NCI-H128 (cell line): ENCODE measurements at regions not wholly inside any gene's neighbourhood (a gene's known extent, or its start where the extent isn't known, plus 50 kb on each side); places are given as distances from the start of the nearest gene placed in this dataset.

ENCODE experiments used
- DNase-seq: peaks from one replicate; lab custom pipeline; 2025; ENCODE audit not compliant: unreplicated experiment; lab: John Stamatoyannopoulos, UW

DNA sequence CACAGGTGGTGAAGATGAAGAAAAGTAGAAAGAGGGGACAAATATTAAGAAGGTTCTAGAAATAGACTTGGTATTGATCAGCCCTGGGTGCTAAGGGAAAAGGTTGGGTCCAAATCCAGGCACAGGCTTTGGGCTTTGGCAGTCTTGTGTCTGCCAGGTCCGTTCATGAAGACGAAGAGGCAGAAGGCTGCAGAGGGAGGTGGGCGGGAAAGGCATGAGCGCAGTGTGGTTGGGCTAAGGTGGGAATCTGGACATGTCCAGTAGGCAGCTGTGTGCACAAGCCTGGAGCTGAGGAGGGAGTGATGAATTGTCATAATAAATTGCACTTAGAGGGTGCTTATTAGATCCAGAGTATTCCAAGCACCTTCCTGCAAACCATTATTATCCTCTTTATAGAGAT, 105.7 kb upstream of the TEX51 start:
- DNase-seq: no peak

DNA sequence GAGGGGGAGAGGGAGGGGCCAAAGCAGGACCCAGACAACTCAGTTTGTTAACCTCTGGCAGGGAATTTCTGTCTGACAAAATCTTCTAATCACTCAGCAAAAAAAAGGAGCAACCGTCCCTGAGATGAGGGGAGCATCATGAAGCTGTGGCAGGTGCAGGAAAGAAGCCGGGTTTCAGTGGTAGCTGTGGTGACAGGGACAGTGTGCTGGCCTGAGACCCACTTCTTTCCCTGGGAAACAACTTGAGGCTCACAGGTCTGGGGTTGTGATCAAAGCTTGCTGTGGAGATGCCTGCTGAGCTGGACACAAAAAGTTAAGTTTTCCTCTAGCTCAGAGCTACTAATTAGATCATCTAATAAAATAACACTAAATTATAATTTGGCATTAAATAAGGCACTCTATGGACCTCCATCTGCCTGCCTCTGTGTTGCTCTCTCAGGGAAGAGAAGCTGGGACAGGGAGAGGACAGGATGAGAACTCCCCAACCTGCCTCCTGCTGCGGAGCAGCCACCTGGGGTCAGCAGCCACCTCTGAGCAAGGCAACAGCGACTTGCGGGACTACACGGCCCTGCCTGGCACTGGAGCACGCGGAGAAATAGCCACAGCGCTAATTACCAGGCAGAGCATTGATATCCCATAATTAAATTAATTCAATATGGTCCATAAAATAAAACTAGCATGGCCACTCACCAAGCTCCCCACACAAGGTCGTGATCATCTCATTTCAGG, 104.6 kb upstream of the TEX51 start:
- DNase-seq: no peak

DNA sequence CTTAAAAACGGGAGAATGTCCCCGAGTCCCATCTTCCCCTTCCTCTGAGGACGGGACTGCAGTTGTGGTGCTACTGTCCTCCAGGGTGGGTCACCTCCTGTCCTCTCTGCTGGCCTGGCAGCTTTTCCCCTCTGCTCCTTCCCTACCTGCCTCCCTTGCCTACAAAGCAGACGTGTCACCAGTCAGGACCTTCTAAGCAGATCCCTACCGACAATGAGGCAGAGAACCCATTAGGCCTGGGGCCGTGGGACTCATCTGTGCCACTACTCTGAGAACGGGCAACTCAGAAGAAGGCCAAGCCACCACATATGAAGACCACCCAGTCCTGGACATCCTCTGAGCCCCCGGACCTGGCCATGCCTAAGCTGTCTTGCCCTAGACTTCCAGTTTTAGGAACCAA, 103.0 kb upstream of the TEX51 start:
- no peak for DNase-seq

DNA sequence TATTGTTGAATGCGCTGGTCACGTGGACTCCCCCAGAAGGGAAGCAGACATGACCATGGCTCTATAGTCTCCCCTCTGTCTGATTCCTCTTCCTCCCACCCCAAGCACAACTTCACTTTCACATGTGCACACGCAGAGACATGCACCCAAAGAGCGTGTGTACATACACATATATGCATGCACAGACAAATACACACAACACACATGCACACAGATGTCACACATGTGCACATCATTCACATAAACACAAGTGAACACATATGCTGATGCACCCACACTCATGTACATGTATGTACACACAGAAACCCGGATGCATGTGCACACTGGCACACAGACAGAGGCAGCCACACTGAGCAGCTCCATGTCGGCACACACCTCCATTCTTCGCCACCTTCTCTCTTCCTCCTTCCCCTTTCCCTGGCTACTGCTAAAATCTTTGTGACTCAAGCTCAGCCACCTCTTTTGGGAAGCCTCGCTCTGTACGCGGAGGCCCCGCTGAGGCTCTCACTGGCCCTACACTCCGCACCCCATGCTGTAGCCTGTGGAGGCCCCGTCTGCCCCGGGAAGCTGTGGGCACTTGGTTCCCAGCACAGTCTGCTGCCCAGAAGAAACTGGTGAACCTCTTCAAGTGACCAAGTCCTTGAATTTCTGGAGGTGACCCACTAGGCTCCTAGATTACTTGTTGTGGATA, 101.6 kb upstream of the TEX51 start:
- no peak for DNase-seq

DNA sequence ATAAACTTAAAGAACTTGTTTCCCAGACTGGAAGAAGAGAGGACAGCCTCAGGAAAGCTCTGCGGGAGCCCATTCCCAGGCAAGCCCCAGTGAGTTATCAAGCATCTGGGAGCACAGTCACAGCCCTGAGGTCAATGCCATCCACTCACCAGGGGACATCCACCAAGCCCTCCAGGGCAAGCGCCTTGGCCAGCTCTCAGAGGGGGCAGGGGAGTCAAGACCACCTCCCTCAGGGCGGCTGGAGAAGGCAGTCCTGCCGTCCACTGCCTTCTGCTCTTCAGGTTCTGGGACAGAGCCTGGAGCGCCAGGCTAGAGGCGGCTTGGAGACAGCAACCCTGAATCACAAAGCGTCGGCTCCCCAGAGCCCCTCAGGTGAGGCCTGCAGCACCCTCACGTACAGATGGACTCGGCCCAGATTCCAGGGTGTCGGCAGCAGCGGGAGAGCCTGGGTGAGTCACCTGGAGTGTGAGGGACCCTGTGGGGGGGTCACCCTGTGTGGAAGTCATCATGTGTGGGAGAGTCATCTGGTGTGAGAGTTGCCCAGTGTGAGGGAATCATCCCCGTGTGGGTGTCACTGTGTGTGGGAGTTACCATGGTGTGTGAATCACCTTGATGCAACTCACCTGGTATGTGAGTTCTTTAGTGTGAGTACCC, 100.9 kb upstream of the TEX51 start:
- no peak for DNase-seq

DNA sequence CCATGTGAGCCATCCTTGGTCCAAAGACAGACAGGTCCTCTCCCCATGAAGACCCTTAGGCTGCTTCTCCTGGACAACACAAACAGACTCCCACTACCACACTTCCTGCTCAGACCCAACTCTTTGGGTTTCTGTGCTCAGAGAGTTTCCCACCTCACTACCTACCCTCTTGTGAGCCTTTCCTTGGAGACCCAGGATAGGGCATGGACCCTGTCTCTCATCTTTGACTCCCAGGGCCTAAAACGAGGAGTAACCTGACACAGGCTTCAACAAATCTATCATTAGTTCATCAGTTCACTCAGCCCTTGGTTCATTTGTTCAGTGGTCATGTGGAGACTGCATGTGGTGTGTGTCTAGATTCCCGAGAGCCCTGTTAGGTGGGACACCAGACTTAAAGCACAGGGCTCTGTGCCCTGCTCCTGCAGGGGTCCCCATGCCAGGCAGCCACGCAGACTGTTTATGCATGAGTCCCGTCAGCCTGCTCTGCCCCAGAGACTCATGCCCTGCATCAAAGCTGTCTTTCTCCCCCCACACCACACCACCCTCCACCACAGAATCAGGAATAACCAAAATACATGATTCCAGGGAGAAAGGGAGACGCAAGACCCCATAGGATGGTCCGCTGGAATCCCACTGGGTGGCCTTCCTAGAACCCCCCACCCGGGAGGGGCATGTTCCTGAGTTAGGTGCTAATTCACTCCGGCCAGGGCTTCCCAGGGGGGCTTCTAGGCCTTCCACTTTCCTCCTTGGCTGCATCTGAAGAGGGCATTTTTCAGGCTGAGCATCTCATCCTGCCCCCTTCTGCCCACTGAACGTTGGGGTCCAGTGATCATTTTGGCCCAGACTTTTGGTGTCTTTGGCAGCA, 100.2 kb upstream of the TEX51 start:
- no peak for DNase-seq

DNA sequence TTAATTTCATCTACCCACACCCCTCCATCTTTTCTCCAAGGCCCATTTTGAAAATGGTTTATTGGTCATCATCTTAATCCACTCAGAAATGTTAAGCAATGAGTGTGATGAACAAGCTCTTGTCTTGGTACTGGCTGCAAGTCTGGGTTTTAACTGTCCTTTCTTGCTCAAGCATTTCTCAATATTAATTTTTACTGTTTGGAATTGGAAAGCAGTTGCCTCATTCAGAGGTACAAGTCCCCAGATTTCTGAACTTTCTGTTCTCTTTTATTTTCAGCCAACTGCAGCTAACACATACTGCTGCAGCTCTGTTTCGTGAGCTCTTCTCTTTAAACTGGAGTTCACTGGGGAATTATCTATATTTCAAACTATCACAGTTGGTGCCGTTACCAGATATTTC, 99.4 kb upstream of the TEX51 start:
- no peak for DNase-seq

DNA sequence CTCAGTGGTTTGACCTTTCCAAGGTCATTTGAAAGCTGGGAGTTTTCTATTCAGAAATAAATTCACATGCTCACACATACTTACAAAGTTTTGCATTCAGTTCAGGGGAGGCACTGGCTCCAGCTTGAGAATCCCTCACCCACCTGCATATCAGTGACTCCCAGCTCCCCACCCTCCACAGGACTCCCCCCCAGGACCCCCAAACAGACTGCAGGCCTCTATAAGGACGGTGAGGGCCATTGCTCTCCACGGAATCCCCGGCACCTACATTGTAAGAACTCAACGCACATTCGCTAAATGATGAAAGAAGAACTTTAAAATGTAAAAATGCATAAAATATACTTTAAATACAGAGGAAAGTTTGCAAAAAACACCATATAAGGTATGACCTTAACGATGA, 97.2 kb upstream of the TEX51 start:
- DNase-seq: no peak

DNA sequence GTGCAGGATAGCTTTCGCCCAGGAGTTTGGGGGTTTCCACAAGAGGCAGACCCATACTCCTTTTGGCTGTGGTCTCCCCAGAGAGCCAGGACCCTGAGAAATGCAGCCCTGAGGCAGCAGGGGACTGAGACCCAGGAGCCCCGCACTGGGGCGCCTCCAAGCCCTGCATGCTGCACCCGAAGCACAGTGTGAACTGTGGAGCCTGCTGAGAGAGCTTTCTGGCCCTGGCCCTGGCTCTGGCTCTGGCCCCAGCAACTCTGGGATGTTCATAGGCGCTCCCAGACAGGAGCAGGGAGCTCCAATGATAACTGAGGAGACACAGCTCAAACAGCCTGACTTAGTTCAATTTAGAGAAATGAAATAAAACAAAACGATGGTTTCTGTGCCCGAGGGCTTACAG, 96.4 kb upstream of the TEX51 start:
- no peak for DNase-seq

DNA sequence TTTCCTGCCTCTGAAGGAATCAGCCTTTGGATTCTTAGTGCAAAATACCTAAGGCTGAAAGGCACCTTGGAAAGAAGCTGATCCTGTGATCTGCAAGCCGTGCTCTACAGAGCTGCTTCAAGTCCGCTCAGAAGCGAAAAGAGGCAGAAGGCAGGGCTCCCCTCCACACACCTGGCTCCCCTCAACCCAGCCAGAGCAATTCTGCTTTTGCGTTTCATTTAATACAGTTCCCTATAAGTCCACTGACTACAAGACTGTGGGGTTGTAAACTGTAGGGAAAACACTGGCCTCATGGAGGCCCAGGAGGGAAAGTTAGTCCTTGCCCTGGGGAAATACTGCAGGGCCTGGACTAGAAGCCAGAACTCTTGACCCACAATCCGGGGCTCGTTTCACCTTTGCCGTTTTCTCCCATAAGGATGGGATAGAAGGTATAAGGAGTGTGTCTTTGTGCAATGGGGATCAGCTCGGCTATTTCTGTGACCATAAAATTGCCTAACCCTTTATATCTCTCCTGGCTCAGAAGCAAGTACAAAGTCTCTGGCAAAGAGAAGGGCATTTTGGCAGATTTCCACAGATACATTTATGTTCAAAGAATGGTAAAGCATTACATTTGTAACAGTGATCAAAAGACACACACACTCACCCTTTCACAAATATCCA, 95.8 kb upstream of the TEX51 start:
- DNase-seq: no peak

DNA sequence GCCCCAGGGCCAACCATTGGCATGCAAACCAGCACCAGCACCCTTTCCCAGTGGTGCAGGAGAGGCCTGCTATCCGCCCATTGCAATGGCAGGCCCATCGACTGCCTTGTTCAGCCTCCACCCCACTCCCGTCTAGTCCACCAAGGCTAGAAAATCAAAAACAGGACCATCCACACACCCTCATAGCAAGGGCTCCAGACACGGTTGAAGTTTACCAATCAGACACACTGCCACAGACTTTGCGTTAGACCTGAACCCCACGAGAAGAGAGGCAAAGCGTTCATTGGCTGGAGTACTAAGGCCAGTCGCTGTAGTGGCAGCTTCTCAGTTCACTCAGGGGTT, 95.3 kb upstream of the TEX51 start:
- DNase-seq: no peak

DNA sequence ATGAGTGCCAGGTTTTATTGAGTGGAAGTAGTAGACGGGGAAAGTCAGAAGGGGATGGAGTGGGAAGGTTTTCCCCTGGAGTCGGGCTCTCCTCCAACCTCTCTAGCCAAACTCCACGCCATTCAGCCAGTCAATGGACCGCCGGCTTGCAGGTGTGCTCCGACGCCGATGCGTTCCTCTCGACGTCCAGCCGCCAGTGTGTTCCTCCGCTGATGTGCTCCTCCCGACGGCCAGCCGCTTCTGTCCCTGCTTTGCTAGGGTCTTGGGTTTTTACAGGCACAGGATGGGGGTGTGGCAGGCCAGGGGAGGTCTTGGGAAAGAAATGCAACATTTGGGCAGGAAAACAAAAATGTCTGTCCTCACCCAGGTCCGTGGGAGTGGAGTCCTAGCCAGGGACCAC, 94.3 kb upstream of the TEX51 start:
- DNase-seq: no peak

DNA sequence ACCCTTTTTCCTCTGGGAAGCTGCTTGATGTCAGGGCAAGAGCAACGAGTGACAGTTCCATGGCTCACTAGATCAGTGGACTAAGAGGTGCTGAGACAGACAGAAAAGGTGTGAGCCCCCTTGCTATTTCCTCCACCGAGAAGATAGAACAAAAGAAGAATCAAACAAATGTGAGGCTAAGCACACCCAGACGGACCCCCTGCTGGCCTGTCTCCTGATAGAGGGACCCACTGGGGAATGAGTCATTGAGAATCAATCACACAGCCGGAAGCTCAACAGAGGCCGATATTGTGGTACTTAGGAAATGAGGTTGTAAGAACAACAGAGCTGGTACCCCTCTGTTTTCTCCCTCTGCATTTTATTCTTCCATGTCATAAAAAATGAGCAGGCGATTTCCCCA, 89.8 kb upstream of the TEX51 start:
- DNase-seq: no peak

DNA sequence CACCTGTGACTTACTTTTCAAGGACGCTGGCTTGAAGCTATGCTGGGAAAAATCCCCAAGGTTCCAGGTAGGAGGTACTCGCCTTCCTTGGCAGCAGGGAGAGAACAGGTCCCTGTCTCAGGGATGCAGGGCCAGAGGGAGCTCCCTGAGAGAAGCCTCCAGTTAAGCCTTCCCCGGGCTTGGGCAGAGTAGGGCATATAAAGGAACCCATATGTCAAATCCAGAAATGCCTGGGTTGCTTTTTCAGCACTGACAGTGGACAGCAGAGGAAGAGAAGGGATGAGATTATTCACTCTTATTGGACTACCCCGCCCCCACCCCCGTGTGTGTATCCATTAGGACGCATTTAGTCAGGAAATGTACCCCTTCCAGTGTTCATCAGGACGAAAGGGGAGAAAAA, 89.3 kb upstream of the TEX51 start:
- DNase-seq: no peak

DNA sequence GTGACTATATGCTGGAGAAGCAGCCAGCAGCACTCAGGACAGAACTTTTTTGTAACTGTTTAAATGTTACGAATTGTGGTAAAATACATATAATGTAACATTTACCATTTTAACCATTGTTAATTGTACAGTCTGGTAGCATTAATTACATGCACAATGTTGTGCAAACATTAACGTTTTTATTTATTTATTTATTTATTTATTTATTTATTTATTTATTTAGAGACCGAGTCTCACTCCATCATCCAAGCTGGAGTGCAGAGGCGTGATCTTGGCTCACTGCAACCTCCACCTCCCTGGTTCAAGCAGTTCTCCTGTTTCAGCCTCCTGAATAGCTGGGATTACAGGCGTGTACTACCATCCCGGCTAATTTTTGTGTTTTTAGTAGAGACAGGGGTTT, 88.7 kb upstream of the TEX51 start:
- DNase-seq: no peak

DNA sequence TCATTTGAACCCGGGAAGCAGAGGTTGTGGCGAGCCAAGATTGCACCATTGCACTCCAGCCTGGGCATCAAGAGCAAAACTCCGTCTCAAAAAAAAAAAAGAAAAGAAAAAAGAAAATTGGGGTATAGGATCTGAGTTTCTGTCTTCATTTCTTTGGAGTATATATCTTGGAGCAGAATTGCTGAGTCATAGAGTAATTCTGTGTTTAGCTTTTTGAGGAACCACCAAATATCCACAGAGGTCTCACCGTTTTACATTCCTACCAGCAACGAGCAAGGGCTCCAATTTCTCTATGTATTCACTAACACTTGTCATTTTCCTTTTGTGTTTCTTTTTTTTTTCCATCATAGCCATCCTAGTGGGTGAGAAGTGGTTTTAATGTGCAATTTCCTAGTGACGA, 87.6 kb upstream of the TEX51 start:
- DNase-seq: no peak

DNA sequence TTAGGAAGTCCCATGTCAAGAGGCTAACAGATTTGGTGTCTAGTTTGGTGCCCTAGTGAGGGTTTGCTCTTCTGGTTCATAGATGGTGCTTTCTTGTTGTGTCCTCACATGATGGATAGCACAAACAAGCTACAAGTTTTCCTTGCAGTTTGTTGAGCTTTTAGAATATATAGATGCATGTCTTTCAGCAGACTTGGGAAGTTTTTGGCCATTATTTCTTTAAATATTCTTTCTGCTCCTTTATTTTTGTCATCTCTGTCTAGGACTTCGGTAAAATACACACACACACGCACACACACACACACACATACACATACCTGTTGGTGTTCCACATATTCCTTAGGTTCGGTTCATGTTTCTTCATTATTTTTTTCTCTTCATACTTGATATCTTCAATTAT, 81.5 kb upstream of the TEX51 start:
- no peak for DNase-seq

DNA sequence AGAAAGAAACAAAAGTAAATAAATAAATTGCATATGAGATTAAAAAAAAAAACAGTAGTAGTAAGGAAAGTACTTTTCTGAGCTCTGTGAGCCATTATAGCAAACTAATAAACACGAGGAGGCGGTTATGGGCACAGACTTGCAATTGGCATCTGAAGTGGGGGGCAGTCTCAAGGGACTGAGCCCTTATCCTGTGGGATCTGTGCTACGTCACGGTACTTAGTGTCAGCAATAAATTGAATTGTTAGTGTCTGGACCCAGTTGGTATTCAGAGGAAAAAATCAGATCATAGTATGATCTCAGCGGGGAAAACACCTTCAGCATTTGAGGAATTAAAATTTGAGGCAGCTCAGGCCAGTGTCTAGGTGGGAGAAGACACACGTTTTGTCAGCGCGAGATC, 76.6 kb upstream of the TEX51 start:
- no peak for DNase-seq

DNA sequence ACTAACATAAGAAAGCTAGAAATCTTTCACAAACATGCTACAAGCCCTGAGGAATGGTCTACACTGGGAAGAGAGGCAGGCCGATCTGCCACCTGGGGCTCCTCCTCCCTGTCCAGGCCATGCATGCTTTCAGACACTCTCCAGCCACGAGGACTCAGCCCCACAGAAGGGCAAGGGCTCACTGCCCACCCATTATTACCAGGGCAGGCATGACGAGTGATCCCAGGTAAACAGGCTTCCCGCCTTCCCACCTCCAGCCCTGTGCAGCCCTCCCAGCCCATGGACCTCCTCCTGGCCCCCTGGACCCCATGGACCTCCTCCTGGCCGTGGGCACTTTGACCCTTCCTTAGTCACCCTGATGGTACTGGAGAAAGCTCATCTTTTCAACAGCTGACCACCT, 75.8 kb upstream of the TEX51 start:
- no peak for DNase-seq

DNA sequence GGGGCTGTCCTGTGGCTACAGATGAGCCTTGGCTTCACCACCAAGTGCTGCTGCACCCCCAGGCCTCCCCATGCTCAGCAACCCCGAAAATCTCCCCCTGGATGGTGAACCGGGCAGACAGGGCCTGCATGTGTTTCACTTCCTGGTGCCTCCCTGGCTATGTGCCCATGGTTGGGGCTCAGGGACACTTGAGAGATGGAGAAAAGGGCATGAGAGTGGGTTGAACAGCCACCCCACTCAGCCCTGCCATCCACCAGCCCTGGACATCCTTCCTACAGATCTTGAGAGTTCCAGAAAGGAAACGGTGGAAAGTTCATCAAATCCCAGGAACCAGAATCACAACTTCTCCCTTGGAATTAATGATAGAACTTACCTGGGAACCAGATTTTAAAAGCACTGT, 74.7 kb upstream of the TEX51 start:
- no peak for DNase-seq

DNA sequence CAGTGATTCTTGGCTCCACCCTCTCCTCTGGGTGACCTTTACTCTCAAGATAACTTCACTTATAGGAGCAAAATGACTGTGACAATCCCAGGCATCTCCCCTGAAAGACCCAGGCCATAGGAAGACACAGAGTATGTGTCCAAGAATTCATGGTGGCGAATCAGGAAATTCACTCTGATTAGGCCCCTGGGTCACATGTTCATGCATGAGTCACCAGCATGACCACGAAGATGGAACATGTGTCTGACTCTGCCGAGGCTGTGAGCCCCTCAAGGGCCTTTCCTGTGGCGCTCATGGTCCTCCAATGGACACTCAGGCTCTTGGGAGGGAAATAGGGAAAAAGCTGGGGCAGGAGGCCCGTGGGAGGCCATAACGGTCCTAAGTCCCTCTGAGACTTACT, 74.0 kb upstream of the TEX51 start:
- DNase-seq: no peak
